Omental fat pad (tissue), 3 donors: ENCODE measurements at regions not wholly inside any gene's neighbourhood (a gene's known extent, or its start where the extent isn't known, plus 50 kb on each side); places are given as distances from the start of the nearest gene placed in this dataset.

Experiments
- ATAC-seq: fragments of 150-250 bp; one replicate; pipeline ENCODE4 v1.9.1; 2016; ENCODE audit warnings: mild to moderate bottlenecking, moderate library complexity; ENCODE audit not compliant: low FRiP score
- DNase-seq: peaks from one replicate; pipeline ENCODE4 v3.0.0-alpha.2; 2019; ENCODE audit warnings: low spot score
- TF ChIP-seq, protein P1 (sequence below), 3 donors: fragments of 450-650 bp; IDR thresholded peaks; one replicate each; pipeline ENCODE4 v1.5.1; 2016 to 2017; ENCODE audit warnings: antibody characterized with exemption in 3 of 3, mild to moderate bottlenecking in 3 of 3, moderate library complexity in 2 of 3

DNA sequence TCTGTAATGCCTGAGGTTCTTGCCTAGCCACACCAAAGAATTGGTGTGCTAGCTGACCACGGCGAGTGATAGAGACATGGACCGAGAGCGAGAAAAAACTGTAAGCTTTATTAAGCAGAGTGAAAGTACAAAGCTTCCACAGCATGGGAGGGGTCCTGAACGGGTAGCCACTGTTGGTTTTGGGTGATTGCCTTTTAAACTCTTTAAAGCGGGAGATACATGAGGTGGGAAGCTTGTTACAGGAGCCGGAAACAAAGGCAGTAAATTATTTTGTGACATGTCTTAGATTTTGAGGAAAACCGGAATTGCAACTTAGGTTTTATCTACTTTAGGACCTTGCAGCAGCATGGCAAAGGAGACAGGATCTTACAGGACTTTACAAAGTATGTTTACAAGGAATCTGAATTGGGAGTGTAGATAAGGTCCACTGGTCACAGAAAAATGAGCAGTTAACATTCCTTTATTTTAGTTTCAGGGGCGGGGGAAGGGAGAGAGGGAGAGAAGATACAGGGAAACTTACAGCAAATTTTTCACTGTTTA lies 252.7 kb upstream of the MBL2 start:
- TF ChIP-seq, protein P1, sequence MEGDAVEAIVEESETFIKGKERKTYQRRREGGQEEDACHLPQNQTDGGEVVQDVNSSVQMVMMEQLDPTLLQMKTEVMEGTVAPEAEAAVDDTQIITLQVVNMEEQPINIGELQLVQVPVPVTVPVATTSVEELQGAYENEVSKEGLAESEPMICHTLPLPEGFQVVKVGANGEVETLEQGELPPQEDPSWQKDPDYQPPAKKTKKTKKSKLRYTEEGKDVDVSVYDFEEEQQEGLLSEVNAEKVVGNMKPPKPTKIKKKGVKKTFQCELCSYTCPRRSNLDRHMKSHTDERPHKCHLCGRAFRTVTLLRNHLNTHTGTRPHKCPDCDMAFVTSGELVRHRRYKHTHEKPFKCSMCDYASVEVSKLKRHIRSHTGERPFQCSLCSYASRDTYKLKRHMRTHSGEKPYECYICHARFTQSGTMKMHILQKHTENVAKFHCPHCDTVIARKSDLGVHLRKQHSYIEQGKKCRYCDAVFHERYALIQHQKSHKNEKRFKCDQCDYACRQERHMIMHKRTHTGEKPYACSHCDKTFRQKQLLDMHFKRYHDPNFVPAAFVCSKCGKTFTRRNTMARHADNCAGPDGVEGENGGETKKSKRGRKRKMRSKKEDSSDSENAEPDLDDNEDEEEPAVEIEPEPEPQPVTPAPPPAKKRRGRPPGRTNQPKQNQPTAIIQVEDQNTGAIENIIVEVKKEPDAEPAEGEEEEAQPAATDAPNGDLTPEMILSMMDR (IDR thresholded peaks at IDR 0.05), result no peak
- ATAC-seq, result no peak
- no peak for DNase-seq

DNA sequence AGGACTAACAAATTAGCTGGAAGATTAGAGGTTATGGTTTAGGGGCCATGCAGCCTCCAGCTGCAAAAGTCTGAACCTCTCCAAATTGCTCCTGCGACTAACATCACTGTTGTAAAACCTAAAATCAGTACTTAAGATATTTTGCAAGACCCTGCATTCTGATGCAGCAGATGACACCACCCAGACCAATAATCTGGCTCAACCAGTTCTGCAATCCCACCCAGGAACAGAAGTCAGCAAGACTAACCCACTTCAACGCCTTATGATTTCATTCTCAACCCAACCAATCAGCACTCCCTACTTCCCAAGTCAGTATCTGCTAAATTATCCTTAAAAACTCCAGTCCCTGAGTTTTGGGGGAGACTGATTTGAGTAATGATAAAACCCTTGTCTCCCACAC lies 250.8 kb upstream of the MBL2 start:
- TF ChIP-seq, protein P1 (IDR thresholded peaks at IDR 0.05), result no peak
- DNase-seq, result no peak
- ATAC-seq, result no peak

DNA sequence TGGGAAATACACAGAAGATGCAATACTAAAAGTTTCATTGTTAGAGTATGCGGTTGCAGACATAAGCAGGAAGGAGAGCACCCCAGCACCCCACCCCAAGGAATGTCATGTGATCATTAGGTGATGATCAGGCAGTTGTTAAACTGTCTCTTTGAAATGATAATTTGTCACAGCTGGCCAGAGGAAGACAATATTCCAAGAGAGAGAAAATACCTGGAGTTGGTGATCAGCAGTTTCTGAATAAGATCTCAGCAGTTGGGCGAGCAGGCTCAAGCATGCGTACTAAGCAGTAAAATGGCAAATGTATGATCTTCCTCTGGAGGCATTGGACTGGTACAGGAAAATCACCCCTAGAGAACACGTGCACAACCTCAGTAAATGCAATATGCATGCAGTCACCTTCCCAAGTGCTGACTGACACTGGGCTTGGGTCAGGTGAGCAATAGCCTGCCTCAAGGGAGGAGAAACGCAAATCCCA lies 250.1 kb upstream of the MBL2 start:
- TF ChIP-seq, protein P1 (IDR thresholded peaks at IDR 0.05), result no peak
- DNase-seq, result no peak
- ATAC-seq, result no peak

DNA sequence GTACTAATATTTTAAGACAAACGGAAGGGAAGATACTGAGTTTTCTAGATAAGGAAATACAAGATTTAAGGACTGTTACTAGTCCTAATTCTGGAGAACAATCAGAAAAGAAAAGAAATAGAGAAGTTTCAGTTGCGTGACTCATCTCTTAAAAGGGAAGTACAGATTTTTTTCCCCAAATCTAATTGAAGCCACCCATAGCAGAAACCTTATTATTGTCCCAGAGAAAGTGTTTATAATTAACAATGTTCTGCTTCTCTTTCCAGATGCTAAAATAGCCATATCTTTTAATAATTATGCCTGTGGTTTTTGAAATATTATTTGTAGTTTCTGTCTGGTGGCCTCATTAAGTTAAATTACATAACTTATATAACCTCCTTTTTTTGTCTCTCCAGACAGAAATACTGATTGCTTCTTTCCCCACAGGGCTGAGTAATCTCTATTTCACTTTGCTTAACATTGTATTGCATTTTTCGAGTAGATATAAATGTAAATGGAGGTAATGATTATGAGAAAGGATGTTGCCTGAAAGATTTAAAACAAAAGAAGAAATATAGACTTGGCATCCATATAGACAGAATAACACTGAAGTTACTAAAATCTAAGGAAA lies 240.7 kb upstream of the MBL2 start:
- no peak for ATAC-seq

DNA sequence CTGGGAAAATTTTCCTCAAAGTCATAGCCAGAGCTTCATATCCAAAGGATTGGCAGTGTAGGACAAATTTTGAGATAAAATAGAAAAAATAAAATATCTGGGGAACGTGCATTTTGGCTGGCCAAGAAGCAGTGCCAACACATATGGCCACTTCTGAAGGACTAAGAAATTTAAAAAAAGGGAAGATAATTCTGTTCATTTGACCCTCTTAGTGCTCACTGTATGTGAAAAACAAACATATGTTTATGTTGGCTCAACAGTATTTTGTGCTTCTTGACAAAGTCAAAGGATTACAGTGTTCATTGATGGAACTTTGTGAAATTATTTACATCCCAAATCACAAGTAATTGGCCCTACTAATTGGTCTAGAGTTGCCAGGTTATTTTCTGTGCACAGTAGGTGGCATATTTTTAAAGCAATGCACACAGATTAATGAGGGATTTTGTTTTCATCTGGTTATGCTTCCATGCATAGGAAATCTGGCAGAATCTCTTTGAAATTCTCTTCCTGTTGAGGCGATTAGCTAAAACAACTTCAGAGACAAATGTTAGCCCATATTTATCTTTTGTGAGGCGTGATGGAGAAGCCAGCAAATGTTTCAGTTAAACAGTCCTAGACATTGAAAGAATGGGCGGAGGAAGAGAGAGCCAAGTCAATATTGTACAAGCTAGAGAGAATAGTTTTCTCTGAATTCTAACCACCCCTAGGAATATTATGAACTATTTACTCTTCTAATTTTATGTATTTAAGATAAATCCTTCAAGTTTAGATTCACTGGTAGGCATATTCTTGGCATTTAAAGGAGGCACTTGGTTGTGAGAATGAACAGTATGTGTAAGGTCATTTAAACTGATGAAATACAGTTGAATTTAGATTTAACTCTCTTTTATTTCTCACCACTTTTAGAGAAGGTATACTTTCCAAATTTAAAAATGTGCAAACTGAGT lies 237.7 kb upstream of the MBL2 start:
- no peak for DNase-seq
- TF ChIP-seq, protein P1 (IDR thresholded peaks at IDR 0.05), result no peak
- no peak for ATAC-seq

More for the DNA sequence above, 240.7 kb upstream of the MBL2 start:
- no peak for DNase-seq
- TF ChIP-seq, protein P1 (IDR thresholded peaks at IDR 0.05), result no peak

DNA sequence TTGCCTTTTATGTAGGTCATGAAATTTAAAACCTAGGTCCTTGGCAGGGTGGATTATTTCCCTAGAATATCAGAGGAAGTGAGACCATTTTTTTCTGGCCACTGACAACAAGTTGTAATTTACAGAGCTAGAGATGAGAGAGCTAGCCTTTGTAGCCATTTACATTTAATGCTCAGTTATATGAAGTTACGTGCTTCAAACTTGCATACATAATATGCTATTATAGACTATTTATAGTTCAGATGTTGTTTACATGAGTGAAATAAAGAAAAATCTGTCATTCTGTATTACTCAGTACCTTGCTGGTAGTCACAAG lies 234.9 kb upstream of the MBL2 start:
- ATAC-seq (no peak), DNase-seq (no peak)
- TF ChIP-seq, protein P1 (IDR thresholded peaks at IDR 0.05), result no peak
